GM19468 (cell line): ENCODE measurements at regions not wholly inside any gene's neighbourhood (a gene's known extent, or its start where the extent isn't known, plus 50 kb on each side); places are given as distances from the start of the nearest gene placed in this dataset.

Source experiments
- ATAC-seq: cut with Tn5 transposase; IDR thresholded peaks from one replicate; pipeline ENCODE4 v1.9.1; 2021; ENCODE audit warnings: mild to moderate bottlenecking, moderate library complexity, moderate number of reproducible peaks; ENCODE audit not compliant: unreplicated experiment; ENCODE audit errors: extremely low read depth

DNA sequence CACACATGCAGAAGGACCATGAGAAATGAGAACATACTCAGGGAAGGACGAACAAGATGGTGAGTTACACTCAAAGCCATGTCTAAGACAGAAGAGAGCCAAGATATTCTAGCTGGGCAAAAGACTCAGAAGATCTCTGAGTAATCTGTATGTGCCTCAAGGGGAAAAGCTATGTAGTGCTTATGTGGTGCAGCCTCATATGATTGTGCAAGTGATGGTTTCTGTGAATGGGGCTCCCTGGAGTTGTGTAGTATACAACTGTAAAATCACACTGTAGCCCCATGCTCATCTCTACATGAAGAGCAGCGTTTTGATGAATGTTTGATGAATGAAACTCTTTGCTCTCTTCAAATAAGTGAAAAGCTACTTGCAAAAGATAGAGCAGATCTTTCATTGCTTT, 57.5 kb downstream of the OSR1 start:
- no peak for ATAC-seq

DNA sequence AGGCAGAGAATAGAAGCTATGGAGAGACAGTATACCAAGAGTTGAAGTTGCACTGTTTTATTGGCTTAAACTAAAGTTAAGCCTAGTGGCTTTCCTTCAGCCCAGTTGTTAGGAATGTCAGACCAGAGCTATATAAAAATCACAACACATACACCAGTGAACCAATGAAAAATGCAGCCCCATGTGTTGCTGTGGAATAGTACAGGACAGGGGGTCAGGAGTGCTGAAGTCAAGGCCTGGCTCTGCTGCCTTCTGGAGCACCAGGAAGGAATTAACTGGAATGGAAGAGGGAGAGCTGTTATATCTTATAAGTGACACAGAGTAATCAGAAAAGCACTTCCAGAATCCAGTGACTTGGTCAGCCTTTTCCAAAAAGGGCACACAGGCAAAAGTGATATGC, 58.9 kb downstream of the OSR1 start:
- no peak for ATAC-seq

DNA sequence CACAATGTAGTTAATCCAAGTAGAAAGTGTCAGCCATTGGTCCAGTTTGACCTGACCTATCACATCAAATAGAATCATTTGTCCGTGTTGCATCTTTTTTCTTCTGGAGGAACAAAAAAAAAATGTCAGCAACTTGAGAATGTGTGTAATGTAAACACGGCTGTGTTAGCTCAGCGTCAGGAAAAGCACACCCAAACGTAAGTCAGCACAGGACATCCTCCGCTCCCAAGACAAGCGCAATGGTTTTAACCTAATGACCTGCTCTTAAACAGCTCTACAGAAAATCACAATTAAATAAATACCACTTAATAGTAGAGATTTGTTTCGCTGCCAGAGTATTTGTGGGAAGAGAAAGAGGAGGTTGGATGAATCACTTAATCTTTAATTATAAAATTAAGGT, 59.4 kb downstream of the OSR1 start:
- no peak for ATAC-seq

DNA sequence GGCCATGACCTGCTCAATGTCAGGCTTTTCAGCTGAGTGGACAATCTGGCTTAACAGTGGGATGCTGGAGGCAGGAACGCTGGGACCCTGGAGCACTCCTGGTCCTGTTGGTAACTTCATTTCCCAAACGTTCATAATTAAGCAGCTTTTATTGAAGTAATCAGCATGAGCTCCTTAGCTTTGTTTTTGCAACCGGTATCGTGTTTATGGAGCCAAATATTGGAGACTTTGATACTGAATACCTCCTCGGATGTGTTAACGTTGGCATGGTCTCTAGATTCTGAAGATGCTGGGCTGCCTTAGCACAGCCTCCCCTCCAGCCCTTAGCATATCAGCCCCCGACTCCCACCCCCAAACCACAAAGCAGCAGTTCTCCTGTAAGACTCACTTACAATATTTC, 60.7 kb downstream of the OSR1 start:
- no peak for ATAC-seq

DNA sequence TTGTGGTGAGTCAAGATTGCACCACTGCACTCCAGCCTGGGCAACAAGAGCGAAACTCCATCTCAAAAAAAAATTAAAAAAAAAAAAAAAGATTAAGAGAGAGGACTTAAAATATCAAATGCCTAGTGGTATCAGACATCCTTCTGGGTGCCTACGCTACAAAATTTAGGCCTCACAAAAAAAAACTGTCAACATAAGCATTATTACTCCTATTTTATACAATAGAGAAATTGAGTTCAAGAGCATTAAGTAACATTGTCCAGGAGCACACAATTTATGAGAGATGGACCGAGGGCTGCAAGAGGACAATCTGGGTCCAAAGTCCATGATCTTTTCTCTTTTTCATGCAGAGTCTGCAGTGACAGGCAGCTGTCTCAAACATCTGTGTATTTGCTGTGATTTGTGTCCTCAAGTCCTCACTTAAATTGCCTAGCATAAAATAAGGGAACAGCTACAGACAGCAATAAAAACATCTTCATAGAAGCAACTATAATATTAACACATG, 62.4 kb downstream of the OSR1 start:
- ATAC-seq, result no peak

DNA sequence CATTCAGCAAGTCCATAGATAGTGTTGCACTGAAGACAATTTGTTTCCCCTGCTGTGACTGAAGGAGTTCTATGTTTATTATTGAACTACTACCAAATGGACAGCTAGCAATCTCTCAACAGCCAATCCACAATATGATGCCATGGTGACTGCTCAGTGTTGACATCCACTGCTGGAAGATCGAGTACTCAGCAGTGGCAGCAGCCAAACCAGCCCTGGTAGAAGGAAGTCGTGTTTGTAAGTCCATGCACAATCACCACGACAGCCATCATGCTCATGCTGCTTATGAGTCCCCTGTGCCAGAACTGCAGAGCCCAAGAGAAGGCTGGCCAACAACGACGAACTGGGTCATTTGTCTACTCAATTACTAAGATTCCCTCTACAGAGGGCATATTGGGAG, 66.4 kb downstream of the OSR1 start:
- ATAC-seq, result no peak

DNA sequence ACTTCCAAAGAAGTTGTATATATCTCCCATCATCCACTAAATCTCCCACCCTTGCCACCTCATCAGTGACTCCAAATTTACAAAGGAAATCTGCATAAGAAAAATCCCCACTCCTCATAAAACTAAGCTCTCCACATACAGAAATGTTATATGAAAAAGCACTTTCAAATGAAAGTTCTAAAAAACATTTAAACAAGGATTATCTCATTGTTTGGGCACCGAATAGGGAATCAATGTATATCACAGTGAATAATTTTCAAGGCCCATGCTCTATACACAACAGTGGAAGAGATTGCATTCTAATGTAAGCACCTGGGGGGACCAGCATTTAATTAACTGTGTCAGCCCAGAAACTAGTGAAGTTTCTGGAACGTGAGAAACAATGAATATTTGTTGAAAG, 70.1 kb downstream of the OSR1 start:
- no peak for ATAC-seq

DNA sequence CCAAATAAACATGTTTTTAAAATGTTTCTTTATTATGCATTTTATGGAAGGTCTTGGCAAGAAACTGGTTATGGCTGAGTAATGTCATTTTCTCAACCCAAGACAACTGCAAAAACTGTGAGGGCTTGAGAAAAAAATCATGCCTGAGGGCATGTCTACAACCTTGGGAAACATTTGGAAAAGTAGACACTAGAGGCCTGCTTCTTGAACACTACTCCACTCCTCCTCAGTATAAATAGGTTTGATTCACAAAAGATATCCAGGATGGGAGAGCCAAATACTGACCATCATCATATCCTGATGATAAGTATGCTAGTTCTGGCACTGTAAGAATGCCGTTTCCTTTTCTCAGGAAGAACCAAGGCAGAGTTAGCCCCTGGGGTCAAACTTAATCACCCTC, 71.1 kb downstream of the OSR1 start:
- no peak for ATAC-seq

DNA sequence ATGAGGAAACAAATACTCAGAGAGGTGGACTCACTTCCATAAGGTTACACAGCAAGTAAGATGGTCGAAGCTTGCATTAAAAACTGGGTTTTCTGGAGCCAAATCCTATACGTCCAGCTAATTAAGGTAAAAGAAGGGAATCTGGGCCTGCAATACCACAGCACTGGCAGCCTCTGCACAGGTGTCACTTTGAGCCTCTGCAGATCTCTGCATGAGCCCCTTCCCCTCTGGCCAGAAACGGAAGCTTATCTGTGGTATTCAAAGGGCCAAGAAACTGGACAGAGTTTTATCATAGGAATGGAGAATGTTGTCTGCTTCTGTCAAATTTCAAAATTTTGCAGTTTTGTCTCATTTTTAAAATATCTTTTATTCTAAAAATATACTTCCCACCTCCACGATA, 76.1 kb downstream of the OSR1 start:
- no peak for ATAC-seq

DNA sequence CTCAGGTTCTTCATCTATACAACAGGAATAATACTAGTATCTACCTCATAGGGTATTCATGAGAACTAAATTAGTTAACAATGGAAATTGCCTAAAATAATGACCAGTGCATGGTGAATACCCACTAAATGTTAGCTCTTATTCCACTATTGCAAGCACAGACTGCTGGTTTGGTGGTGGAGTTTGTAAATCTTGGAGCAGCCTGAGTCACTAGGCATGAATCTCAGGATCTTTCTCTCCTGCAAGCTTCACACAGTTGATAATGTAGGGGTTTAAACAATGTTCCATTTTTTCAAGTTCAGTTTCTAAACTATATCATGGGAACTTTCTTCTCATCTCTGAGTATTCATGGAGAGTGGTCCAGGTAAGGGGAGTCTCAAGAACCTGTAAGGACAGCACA, 84.0 kb downstream of the OSR1 start:
- ATAC-seq, result no peak

DNA sequence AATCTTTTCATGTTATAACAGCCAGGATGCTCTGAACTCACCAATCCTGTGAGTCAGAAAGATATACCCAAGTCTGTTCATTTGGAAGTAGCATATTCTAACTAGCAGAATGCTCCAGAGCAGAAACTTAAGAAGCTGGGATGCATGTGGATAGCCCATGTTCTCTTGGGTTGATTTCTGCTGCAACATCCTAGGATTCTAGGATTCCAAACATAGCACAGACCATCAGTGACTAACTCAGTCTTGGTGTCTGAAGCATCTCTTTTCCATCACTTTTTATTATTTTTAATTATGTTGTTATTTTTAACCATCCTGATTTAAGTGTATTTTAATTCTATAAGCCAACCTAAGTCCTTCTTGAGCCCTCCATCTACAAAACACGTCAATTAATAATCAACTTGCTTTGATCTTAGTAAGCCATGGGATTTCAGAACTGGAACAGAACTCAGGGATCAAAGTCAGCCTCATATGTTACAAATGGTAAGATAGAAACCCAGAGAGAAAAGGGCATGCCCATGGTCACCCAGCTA, 85.4 kb downstream of the OSR1 start:
- no peak for ATAC-seq

DNA sequence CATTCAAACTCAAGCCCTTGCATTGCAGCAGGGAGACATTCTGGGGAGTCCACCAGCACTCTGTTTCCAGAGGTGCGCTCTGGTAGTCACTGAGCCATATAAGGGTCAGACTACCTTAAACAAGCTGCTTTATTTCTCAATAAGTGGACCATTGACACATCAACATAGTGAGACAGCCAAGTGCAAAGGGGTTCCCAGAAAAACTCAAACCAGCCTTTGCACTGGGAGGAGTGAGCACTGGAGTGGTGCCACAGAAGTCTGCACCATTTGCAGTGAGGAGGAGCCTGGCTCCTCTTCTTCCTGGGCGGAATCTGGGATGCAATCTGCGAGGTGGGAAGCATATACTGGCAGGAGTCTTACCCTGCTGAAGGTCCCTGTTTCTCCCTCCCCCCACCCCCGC, 86.4 kb downstream of the OSR1 start:
- ATAC-seq, result no peak

DNA sequence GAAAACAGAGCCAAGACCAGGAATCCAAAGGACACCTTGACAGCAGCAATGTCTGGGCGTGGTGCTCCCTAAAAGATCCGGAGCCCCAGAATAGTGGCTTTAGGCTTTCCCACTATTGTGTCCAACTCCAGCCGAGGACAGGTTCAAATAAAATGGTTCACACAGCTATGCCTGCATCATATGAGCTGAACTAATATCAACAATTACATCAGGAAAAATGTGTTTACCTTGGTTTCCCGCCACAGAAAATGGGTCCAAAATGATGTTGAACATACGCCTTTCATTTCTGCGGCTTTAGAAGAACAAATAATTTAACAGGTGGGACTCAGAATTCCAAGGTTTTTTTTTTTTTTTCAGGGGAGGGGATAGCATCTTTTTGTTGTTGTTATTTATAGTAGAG, 93.6 kb downstream of the OSR1 start:
- no peak for ATAC-seq

DNA sequence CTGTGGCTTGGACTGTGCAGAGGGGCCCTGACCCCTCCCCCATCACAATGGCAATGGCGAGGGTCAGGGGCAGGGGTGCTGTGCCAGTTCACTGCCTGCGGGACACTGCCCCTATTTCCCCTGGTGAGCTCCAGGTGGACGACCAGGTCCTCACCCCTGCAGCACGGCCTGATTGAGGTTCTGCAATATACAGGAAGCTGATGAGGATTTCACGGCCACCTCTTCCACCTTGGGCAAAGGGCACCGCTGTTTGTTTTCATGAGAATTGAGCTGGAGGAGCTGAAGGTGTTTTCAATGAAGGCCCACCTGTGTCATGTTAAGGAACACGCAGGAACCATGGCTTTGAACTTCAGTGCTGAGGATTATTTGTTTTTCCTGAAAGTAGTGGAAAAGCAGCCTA, 96.3 kb downstream of the OSR1 start:
- ATAC-seq, result no peak

DNA sequence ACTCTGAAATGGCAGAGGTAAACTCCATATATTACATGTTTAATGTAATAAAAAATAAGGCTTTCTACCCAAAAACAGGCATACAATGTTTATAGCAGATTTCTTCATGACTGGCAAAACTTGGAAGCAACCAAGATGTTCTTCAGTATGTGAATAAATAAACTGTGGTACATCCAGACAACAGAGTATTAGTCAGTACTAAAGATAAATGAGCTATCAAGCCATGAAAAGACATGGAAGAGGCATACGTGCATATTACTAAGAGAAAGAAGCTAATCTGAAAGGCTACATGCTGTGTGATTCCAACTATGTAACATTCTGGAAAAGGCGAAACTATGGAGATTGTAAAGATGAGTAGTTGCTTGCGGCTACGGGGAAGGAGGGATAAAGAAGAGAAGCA, 97.4 kb downstream of the OSR1 start:
- ATAC-seq, result no peak

DNA sequence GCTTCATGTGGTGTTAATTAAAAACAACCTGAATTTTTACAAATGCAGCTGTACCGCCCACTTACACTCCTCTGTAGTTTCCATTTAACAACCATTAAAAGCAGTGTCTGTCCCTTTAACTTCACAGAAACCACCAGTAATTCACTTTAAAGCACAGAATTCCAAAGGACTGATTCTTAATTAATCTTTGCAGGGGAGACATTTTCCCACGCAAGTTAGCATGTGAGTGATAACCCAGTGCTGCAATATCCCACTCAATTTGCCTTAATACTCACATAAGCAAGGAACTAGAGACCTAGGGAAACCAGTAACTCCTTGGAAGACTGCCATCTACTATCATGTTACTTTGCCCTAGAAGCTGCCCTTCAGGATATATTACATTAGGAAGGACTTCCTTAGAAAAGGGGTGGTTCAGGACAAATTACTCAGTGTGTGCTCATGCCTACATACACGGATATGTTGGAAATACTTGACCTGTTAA, 102.3 kb downstream of the OSR1 start:
- ATAC-seq, result no peak

DNA sequence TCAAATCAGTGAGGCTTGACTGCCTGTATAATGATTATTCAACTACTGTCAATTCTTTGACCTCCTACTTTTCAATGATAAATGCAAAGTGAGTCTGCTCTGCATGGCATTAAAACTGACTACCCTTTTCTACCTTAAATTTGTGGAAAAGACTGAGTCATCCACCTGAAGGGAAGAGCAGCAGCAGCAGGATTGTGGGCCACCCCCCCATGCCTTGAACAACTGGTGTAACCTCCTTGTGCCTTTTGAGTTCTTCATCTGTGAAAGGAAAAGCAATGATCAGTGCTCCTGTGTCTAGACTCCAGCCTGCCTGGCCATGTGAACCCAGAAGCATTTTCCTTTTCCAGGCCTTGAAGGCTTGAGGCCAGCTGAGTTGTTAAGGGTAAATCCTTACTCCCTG, 102.9 kb downstream of the OSR1 start:
- no peak for ATAC-seq

DNA sequence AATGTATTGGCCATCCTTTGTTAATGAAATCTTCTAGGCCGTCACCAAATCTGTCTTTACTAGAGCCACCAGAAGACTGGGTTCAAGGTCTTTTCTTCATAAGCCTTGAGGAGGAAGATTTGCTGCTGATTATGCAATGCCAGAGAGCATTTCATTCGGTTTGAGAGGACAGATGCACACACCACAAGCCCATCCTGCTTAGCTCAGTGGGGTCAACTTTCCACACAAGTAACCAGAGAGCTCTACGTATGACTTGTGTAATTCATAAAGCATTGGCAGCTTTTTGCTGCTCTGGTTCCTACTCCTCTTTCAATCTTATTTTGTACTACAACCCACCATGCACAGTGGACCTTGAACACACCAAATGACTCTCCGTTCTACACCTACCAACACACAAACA, 106.9 kb downstream of the OSR1 start:
- ATAC-seq, result no peak

DNA sequence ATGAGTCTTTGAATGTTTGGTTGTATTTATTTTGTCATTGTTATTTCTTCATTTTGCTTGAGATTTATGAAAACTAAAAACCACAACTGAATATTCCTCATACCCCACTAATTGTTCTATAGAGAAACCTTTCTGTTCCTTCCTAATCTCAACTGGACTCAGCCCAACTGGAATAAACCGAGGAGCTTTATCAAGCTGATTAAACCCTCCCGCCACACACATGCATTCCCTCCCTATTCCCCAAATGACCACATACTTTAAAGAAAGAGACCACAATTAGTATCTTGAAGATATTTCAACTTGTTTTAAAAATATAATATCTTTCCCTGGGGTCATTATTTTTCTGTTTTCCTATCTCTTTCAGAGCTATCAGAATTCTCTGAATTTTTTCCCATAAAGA, 107.5 kb downstream of the OSR1 start:
- no peak for ATAC-seq

DNA sequence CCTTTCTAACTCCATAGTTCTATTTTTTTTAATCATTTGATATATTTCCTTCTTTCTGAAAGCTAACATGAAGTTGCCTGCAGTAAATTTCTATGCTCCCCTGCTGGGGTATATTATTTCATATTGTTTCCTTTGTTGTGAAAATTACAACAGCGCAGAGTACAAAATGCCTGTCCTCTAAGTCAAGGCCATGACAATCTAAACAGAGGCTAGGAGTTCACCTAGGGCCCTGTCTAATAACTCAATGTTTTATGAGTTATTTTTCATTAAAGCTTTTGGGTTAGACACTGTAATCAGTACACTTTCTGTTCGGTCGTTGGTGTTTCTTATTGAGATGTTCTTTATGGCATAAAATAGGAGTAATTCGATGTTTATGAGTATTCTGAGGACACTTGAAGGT, 111.2 kb downstream of the OSR1 start:
- ATAC-seq, result no peak

DNA sequence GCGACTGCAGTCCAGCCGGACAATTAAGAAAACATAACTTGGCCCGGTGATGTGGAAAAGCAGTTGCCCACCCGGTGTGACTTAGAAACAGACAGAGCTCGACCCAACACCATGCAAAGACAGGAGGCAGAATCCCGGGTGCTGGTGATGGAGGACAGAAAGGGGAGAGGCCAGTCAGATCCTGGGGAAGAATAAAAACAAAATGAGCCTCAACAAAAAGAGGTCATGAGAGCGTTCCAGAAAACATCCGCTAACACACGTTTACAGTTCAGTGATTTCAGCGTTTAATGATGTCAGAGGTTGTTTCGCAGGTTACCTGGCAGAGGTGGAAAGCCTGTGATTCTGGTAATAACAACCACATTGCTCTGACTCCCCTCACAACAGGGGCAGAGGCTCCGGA, 111.9 kb downstream of the OSR1 start:
- no peak for ATAC-seq

DNA sequence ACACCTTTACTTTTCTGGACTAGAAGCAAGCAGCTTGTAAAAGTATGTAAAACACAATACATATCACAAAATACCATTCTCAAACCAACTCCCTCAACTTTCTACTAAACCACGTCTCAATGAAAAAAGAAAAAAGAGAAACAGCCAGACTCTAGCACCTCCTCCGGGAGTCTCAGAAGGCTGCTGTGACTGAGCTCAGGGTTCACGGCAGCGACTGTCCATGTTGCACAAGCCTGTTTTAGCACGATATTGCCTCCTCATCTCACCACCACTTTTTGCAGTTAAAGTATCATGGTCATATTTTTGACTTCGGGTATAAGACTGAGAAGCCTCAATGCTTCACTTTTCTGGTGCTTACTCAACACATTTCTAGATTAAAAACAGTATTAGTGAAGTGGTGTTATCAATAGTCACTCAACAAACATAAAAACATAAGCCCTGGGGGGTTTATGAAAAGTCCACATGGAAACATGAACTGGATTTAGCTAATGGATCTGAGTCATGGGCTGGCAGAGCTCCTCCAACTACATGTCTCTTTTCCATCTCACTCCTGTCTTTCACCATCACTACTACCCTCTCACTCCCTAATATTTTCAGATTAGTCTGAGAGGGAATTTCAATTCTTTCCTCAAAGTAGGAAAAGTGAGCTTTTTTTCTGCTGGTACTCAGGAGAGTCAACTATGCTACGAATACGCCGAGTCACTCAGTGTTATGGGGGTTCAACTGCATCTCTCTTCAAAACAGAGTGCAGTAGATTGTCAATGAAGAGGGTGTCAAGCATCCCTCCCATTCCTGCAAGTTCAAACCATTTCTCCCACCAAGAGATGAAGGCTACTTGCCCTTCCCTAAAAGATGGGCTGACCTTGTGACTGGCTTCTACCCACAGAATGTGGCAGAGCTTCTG, 113.7 kb downstream of the OSR1 start:
- no peak for ATAC-seq
